Adrenal gland (tissue), 9 donors: ENCODE measurements at regions not wholly inside any gene's neighbourhood (a gene's known extent, or its start where the extent isn't known, plus 50 kb on each side); places are given as distances from the start of the nearest gene placed in this dataset.
A peak's percentile ranks its signal among the peaks of the same experiment; 100 is the strongest.

Experiments
- DNase-seq, 7 donors: peaks; one replicate each; pipeline ENCODE4 v3.0.0-alpha.2; 2019 to 2020
- H3K27ac ChIP-seq, 5 donors: fragments of 200-600 bp; sonication (generic) in 4 of 5; 1 replicate in 3 of 5; 2 replicates in 2 of 5; pipeline versions ENCODE4 v1.5.1 to v1.8.0; 2016 to 2020; ENCODE audit warnings: mild to moderate bottlenecking in 1 of 5
- H3K27me3 ChIP-seq: fragments of 200-600 bp; 2 replicates; pipeline ENCODE4 v1.8.0; 2021
- H3K36me3 ChIP-seq, 2 donors: fragments of 200-600 bp; replicated peaks in 1 of 2; 1 replicate in 1 of 2; 2 replicates in 1 of 2; pipeline versions ENCODE4 v1.5.1 to v1.8.0; 2018 to 2022
- H3K4me1 ChIP-seq, 2 donors: fragments of 200-600 bp; replicated peaks in 1 of 2; 1 replicate in 1 of 2; 2 replicates in 1 of 2; pipeline versions ENCODE4 v1.5.1 to v1.8.0; 2018 to 2021
- H3K4me3 ChIP-seq, 4 donors: fragments of 200-600 bp; sonication (generic) in 3 of 4; one replicate each; pipeline ENCODE4 v1.5.1; 2016 to 2018
- H3K9me3 ChIP-seq, 3 donors: fragments of 200-600 bp; sonication (generic) in 1 of 3; replicated peaks in 1 of 3; 1 replicate in 2 of 3; 2 replicates in 1 of 3; pipeline versions ENCODE4 v1.5.1 to v1.8.0; 2016 to 2021
- CTCF ChIP-seq, 6 experiments: fragments of 450-650 bp in 4 of 6; fragments of 200-600 bp in 2 of 6; sonication (generic) in 1 of 6; IDR thresholded peaks; 1 replicate in 5 of 6; 2 replicates in 1 of 6; pipeline versions ENCODE4 v1.5.1 to v1.8.0; 2016 to 2021; ENCODE audit warnings: antibody characterized with exemption in 6 of 6, mild to moderate bottlenecking in 2 of 6, moderate library complexity in 1 of 6
- POLR2A ChIP-seq, 2 donors: fragments of 450-650 bp; IDR thresholded peaks; one replicate each; pipeline ENCODE4 v1.6.1; 2017; ENCODE audit warnings: antibody characterized with exemption in 2 of 2, mild to moderate bottlenecking in 2 of 2, moderate library complexity in 1 of 2
- whole genome bisulfite sequencing, 4 donors: extraction: QIAGEN DNeasy Blood & Tissue Kit in 2 of 4; methylation state at CpG; one replicate each; pipeline versions ENCODE4 v1.1.5 to v1.1.7; 2013 to 2017; 5-methylcytosine and 5-hydroxymethylcytosine counted together
- intact Hi-C, 2 donors: fragments of 100-400 bp; cut with DNase I; formaldehyde crosslinking; loops; one replicate each; pipeline versions ENCODE4 v1.14.1 to v1.15.0; 2022 to 2023
- donor health status: healthy with polysubstance abuse.
- donor health status: Bipolar disorder and iron deficiency.
- donor health status: DM: yes; HTN: yes; CAD: no.
- donor health status: DM: no; HTN: no; CAD: no.
- donor health status: DM: no; HTN: no; CAD: no.

GRCh38 chr5:2530609-2531008 is 220.9 kb downstream of the IRX2 start:
- no peak overlapping the region for H3K4me3 ChIP-seq
- H3K9me3 ChIP-seq, result no peaks in the 10 kb centered on the region
- DNase-seq, result peak in 1 of 7 donors; percentile 13
- no peaks in the 10 kb centered on the region for H3K4me1 ChIP-seq
- no peaks in the 10 kb centered on the region for H3K27me3 ChIP-seq
- WGBS, 4 donors, result 56 to 62% (median 61%) methylated on average over 12 of the region's 12 CpGs
- H3K36me3 ChIP-seq, result no peaks in the 10 kb centered on the region
- TF ChIP-seq CTCF (IDR thresholded peaks at IDR 0.05), result no peak
- no peak for TF ChIP-seq POLR2A (IDR thresholded peaks at IDR 0.05)
- intact Hi-C loops, result no loop called here
- H3K27ac ChIP-seq, result no peak overlapping the region

DNA sequence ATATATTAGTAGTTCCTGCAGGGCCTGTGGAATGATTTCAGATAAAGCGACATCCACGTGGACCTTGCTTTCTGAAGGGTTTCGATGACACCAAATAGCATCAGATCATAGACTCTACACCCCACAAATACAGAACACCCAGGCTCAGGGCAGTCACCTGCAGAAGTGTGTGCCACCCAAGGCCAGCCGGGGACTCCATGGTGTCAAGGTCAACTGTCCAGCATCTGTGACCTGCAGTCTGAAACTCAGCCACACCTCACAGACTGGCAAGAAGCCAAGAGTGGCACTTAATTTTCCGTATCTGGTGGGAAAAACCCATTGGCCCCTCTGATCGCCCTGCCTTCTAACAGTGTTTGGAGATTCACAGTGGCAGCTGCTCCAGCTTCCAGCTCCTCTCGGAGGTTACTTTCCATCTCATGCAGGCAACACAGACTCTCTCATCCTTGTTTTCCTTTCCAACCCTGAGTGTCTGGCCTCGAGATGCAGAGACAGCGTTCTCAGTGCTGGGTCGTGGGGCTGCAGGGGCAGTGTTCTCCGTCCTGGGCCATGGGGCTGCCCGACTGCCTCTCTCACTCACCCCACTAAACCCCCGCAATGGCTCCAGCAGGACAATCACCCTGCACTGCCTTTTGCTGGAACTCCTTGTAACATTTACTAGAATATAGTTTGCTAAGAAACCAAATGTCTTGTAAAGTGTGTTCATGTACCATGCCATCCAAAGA is 221.9 kb downstream of the IRX2 start:
- H3K27me3 ChIP-seq, result no peaks in the 10 kb centered on the region
- 63 to 77% (median 66%) methylated on average over 12 to 13 of the region's 13 CpGs for WGBS, 4 donors
- H3K27ac ChIP-seq, result no peak overlapping the region
- H3K4me3 ChIP-seq, result no peak overlapping the region
- H3K9me3 ChIP-seq, result no peaks in the 10 kb centered on the region
- H3K36me3 ChIP-seq, result no peaks in the 10 kb centered on the region
- H3K4me1 ChIP-seq, result no peaks in the 10 kb centered on the region
- no peak for TF ChIP-seq POLR2A (IDR thresholded peaks at IDR 0.05)
- TF ChIP-seq CTCF (IDR thresholded peaks at IDR 0.05), result no peak
- intact Hi-C loops, result no loop called here
- DNase-seq, result peak in 1 of 7 donors; percentile 20

- Histone ChIP-seq H3K4me3 (no peak overlapping the region), H3K9me3 (no peaks in the 10 kb centered on the region), H3K36me3 (no peaks in the 10 kb centered on the region), H3K4me1 (no peaks in the 10 kb centered on the region), H3K27ac (no peak overlapping the region), H3K27me3 (no peaks in the 10 kb centered on the region)
- DNase-seq, result peak in 1 of 7 donors; percentile 18
- TF ChIP-seq POLR2A (IDR thresholded peaks at IDR 0.05) (no peak), CTCF (IDR thresholded peaks at IDR 0.05) (no peak)
- WGBS, 4 donors, result 56 to 65% (median 58%) methylated on average over 4 of the region's 4 CpGs
- intact Hi-C loops, result no loop called here
Observed at GRCh38 chr5:2525351-2525750, 226.1 kb downstream of the IRX2 start.

- Histone ChIP-seq H3K9me3 (no peaks in the 10 kb centered on the region), H3K4me1 (no peaks in the 10 kb centered on the region), H3K27ac (no peak overlapping the region), H3K4me3 (no peak overlapping the region), H3K27me3 (no peaks in the 10 kb centered on the region), H3K36me3 (no peaks in the 10 kb centered on the region)
- peak in 1 of 7 donors; percentile 24 for DNase-seq
- TF ChIP-seq POLR2A (IDR thresholded peaks at IDR 0.05) (no peak), CTCF (IDR thresholded peaks at IDR 0.05) (no peak)
- intact Hi-C loops, result no loop called here
- 80 to 87% (median 84%) methylated on average over 7 to 13 of the region's 13 CpGs for WGBS, 4 donors
Observed at GRCh38 chr5:2524620-2525019, 226.9 kb downstream of the IRX2 start.
